SIG-M5 treated with dmso at 0.1 percent for 504 hours (cell line): ENCODE measurements at regions not wholly inside any gene's neighbourhood (a gene's known extent, or its start where the extent isn't known, plus 50 kb on each side); places are given as distances from the start of the nearest gene placed in this dataset.
"Not testable (repeated sequence)": the region's sequence is repeated elsewhere in the genome, so short reads cannot be mapped to it uniquely, and the experiment has no call there.

Experiments used
- DNase-seq: peaks from one replicate; lab custom pipeline; 2025; ENCODE audit not compliant: unreplicated experiment; lab: John Stamatoyannopoulos, UW

DNA sequence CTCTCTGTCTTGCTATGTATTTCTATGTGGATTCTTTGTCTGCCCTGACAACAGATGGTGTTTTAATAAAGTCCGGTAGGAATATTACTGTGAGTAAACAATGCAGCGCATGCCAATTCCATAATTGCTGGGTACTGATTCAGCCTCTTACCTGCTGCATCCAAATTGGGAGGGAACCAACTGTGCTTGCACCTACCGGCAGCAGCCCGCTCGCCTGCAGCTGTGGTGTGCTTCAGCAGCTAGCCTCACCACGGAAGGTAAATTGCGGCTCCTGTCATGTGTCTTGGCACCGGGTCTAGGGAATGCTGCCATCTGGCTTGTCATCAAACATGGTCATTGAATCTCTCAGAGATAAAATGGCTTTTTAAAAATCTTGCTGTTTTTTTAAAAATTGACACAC is 704.8 kb upstream of the SLC35B3 start:
- no peak for DNase-seq

DNA sequence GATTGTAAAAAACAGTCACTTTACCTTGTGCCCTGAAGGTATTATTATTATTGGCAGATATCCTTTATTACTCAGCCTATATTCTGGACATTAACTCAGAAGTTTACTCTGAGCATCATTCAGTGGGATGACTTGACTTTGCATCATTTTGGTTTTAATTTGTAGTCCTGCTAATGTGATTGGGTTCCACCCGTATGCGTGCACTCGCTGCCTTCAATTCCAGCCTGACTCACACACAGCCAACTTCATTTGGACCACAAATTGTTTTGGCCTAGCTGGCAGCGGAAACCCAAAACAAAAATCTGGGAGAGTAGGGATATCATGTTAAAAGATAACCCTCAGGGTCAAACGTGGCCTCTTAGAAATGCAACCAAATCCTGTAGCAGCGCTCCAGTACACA is 704.4 kb upstream of the SLC35B3 start:
- DNase-seq: no peak

DNA sequence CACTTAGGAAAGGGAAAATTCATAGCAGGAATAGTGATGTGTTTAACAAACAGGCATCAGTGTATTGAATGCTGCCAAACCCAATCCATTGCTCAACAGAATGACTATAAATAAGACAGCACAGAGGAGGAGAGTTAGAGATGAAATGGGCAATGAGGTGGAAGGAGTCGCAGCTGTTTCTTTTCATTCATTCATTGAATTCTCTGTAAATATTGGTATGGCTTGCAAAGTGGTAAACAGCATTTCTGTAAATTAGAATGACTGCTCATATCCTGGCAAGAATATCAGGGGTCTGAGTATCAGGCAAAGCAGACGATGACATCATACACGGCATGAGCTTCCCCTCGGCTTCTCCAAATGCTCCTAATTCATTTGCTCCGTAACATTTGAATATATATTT is 703.6 kb upstream of the SLC35B3 start:
- no peak for DNase-seq

DNA sequence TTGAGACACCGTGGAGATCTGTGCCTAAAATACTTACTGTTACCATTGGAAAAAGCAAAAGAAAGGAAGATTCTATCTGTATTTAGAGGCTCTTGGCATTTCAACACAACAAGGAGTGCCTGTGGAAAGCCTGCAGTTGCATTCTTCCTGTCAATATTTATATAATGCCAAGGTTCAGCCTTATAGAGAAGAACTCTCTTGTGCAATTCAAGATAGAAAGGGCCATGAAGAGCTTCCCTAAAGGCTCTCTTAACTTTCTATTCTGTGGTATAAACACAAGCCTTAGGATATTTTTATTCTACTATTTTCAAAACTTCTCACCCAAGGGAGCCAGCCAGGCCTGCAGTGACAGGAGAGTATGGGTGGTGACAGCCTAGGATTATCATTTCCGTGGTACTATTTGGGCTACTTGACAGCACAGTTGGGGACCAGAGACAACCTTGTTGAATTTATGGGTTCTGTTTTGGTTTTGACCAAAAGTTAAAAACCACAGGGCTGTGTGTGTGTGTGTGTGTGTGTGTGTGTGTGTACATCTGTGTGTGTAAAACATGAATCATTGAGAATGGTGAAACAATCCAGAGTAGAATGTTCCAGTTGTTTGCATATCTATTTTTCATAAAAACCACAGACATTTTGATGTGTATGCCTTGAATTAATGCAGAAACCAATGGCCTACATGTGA is 700.9 kb upstream of the SLC35B3 start:
- no peak for DNase-seq

DNA sequence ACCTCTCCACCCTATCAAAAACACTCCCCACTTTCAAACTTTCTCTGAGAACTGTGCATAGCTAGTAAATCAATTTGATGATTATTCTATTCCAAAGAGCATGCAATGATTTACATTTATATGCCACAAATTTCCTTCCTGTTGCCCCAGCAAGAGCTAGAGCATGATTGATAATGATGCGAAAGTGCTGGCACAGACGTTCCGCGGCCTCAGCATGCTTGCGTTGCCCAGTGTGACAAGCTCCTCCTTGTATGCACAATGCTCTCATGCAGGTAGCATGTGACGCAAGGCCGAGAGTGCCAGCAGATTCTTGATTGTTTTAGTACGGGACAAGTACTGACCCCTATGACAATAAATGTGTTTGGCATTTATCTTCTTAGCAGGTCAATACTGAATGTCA is 696.3 kb upstream of the SLC35B3 start:
- DNase-seq: no peak

DNA sequence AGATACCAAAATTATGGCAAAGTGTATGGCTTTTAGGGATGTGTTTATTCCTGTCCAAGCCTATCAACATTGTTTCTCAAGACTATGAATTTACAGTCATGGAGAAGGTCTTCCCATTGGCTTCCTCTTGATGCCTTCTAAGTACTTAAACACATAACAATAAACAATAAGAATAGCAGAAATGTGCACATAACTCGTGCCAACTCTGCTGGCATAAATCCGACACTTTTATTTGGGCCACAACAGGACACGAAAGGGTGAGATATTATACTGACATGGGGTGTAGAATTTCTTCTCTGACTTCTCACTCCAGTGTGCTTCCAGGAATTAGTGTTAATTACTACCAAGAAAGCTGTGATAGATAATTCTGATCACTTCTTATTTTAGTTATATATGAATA is 695.9 kb upstream of the SLC35B3 start:
- DNase-seq: no peak

DNA sequence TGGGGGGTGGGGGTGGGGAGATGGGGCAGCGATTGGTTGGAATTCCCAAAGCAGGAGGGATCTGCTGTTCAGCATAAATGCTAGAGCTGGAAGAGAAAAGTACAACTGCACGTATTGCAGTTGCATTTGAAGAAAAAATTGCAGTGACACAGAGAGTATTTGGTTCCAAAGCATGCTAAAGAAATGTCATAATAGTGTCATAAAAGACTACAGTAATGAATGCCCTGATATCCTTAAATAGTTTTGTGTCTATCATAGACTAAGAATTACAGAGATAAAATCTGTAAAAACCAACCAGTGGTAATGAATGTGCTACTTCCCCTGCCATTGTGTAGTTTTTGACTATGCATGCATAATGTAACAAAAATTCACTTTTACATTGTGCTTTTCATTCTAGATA is 693.6 kb upstream of the SLC35B3 start:
- no peak for DNase-seq

DNA sequence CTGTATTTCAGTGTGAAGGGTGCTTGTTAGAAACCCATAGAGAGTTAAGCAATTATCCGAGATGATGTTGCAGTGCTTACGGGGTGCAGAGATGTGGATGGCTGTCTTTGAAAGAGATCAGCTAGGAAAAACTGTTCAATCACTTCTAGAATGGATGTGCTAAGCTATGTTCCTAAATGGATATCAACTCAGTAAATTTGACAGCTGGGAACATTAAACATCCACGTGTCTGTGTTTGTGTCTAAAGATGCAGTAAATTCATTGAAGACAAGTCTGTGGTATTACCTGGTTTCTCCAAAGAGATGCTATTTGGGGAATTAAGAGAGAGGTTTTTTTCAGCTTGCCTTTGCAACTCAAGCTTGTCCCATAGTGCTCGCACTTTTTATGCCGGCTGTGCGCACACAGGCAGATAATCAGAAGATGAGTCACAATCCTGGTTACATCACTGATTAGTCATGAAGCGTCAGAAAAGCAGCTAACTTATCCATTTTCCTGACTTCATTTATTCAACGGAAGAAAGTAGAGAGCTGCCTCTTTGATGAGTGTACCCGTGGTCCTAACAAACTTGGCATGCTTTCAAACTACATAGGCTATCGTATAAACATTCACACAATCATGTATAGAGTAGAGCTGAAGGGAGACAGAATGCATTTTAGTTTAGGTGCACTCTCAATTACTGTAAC is 691.7 kb upstream of the SLC35B3 start:
- DNase-seq: no peak

DNA sequence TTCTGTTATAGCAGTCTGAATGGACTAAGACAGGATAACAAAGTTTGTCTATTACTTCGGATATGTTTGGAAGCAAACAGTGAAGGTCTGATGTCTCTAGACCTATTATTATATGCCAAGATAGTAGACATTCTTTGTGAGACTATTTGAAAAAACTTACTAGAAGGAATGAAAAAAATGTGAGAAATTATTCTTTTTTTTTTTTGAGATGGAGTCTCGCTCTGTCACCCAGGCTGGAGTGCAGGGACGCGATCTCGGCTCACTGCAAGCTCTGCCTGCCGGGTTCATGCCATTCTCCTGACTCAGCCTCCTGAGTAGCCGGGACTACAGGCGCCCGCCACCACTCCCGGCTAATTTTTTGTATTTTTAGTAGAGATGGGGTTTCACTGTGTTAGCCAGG is 690.7 kb upstream of the SLC35B3 start:
- not testable (repeated sequence) for DNase-seq

DNA sequence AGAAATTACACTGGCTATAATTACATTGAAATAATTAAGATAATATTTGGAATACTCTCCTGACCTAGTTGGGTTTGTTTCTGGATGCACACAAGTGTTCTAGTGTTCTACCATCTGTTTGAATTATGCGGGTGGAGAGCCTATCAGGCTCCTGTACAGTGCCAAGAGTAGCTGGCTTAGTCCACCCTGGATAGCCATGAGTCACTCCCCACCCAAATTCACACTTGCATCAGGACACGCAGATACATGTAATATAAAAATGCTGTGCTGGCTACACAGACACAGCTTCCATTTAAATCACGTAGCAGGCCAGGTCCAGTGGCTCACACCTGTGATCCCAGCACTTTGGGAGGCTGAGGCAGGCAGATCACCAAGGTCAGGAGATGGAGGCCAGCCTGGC is 686.2 kb upstream of the SLC35B3 start:
- DNase-seq: no peak

DNA sequence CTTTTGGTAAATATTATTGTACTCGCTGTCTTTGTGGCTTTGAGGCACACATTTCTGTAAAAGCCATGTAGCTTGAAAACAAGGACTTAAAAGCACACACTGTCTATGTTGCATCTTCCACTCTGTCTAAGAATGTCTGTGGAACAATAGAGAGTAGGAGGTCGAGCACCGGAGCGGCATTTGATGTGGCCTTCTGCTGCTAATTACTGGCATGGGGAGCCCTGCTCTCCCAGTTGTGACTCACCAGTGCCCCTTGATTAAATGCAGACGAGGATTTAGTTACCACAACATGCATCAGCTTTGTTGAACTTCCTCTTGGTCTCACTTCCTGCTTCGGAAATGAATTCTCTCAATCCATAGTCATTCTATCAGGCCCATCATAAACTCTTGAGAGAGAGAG is 680.7 kb upstream of the SLC35B3 start:
- DNase-seq: no peak

DNA sequence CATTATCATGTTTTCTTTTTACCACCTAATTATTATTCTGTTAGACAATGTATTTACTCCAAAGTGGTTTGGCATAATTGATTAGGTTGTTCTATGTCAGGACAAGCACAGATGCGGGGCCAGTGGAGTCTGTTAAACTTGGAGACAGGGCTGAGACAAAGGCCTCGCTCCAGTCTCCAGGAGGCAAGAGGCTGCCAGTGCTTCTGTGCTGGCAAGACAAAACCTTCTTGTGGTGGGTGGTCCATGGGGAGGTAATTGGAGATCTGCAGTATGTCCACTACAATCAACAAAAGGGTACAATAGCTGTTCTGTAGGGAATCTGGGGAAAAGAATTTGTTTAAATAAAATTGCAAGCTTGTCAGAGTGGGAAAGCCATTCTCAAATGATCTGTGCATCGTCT is 677.2 kb upstream of the SLC35B3 start:
- no peak for DNase-seq

DNA sequence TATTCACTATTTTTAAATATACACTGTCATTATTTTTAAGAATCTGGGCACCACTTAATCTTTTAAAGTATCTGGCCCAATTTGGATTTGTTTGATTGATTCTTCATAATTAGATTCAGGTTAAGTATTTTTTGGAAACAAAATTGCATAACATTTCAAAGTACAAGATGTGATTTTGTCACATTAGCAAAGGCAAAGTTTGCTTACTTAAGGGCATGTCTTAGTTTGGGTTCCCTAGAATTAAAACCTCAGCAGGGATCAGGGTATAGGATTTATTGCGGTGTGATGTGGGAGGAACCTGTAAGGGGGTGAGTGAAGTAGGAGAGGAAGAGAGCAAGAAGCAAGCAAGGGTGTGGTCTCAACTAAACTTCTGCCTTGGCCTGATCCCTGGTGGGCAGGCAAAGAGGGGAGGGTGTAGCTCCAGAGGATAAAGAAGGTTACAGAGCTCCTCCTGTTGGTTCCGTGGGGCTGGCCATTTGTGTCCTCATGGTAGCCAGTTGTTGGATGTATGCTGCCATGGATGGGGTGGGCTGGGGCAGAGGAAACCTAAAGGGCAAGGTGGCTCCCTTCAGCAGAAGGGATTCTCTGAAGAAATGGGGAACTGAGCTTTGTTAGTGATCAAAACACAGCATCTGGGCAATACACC is 668.7 kb upstream of the SLC35B3 start:
- no peak for DNase-seq

DNA sequence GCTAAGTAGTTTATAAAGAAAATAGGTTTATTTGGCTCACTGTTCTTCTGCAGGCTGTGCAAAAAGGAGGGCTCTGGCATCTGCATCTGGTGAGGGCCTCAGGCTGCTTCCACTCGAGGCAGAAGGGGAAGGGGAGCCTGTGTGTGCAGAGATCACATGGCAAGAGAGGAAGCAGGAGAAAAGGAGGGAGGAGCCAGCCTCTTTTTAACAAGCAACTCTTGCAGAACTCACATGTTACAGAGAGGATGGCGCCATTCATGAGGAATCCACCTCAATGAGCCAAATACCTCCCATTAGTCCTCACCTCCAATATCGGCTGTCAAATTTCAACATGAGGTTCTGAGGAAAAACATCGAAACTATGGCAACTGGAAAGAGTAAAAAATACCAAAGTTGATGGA is 666.6 kb upstream of the SLC35B3 start:
- DNase-seq: no peak

DNA sequence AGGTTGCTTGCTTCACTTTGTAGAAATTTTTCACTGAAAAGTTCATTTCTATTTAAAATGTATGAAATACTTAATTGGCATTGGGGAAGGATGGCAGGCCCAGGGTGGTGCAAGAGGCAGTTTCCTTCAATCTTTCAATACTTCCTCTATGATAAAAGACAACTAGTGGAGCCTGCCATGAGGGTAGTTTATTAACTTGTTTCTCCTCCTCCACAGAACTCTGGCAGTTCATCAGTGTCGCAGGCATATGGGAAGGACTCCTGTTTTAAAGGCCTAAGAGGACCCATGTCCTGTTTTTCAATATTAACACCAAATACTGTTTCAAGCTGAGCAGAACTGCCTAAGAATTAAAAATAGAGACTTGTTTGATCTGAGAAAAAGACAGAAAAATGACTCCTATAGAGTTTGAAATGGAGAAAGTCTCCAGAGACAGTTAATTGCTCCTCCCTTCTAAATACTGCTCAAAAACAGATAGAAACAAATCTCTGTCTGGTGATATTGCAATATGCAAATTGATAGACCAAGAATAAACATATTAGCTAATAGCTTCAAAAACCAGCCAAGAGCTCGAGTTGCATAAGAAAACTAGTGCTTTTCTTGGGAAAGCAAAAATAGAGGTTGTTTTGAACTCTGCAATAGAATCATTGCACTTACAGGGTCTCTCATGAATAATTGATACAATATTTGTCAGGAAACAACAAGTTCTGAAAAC is 665.7 kb upstream of the SLC35B3 start:
- DNase-seq: no peak

DNA sequence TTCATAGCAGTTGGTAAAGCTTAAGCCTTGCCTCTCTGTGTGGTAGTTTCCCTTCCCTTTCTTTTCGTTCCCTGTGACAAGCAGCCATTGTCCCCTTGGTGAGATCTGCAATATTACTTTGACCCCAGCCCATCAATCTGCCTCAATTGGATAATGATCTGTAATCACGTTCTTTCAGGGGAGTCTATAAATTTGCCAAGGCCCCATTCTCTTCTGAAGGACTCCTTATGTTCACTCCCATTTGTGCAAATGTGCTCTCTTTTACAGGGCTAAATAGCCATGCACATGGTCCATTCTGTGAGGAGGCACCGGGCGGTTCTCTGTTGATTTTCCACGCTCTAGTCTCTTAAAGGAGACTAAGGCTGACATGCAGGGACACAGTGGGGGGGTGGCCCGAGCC is 660.4 kb upstream of the SLC35B3 start:
- DNase-seq: no peak

DNA sequence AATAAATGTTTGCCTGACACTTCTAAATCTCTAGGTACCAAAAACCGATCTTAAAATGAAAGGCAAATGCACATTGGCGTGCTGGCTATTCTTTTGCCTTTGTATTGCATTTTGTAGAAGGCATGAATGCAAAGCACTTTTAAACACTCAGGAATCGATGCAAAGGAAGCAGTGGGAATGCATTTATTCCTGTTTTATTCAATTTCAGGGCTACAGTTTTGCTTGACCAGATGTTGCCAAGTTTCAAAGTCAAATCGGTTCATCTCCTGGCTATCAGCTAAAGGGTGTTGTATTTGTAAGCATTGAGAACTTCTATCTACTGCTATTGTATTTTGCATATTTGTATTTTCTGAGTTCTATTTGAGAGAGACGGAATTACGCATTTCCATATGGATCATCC is 659.8 kb upstream of the SLC35B3 start:
- DNase-seq: no peak

DNA sequence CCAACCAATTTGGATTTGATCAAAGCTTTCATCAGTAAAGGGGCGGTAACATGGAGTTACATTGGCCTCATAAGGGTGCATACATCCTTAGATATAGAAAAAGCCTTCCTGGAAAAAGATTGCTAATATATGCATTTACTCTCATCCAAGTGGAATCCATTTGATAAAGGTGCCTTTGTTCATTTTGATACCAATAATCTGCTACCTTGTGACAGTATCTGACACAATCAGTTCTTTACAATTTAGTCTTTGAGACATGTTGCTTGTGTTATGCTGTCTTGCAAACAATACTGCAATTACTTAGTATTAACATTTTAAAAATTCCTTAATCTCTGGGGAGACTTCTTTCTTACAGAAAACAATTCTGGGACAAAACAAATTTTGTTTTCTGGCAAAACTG is 654.4 kb upstream of the SLC35B3 start:
- no peak for DNase-seq

DNA sequence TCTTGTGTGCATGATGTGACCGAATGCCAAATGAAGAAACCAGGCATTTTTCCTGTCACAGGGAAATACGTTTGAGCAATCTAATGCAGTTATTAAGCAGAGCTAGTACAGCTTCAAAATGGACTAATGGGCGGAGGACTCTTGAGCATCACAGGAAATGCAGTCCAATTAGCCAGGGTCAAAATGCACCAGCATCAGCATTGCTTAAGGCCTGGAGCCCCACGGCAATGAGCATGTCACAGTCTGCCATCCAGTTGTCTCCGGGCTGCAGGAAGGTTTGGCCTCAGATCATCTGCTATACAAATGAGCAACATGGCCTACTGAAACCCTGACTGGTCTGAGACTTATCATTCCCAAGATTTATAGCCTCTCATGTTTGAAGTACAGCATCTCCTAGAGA is 652.1 kb upstream of the SLC35B3 start:
- no peak for DNase-seq

DNA sequence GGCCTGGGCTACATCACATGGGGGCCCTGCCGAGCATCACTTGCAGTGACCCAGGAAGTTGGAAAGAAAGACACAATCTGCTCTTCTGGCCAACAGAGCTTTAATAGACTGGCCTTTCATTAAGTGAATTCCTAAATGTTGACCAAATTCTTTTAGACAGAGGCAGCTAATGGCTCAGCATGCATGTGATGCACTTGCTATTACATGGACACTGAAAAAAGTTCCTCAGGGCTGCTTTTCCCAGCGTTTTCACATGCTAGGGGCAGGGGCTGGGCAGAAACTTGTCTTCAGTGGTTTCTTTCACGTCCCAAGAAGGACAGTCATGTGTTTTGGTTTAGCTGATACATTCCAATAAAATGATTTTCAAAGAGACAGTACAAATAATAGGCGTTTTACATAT is 651.0 kb upstream of the SLC35B3 start:
- DNase-seq: no peak

DNA sequence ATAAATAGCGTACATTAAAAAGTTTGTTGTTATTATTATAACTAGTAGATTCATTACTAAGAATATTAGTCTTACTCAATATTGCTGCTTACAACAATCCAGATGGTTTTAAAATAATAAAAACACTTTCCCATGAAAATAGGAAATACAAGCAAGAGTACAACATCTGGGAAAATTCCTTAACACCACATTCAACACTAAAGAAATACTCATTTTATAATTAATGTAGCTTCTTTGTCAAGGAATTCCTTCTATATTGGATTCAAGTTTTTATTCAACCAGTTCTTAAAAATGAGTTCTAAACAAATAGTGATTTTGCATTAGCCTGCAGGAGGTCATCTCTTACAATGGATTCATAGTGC is 650.3 kb upstream of the SLC35B3 start:
- no peak for DNase-seq

DNA sequence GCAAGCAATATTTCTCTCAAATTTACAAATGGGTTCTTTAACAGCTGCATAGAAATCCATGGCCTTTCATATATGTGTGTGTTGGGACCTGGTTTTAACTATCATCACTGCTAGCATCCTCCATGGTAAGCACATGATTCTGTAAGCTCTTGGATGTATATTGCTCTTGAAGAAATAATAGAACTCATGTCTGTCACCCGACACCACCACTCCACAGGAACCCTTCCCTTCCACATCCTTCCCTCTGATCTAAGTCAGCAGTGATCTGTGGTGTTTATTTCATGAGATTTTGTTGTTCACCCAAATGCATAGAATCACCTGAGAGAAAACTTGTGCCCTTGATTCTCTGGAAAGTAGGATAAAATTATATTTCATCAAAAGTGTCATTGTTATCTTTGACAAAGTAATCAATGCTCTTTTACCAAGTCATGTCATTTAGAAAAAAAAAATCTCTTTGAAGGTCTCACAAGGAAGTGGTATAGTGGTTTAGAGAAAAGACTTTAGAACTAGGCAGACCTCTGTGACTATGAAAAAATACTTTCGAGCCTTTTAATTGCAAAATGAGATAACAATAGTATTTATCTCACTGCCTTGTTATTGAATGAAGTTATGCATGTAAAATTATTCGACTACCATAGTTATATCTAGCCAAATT is 649.8 kb upstream of the SLC35B3 start:
- no peak for DNase-seq
